ENCODE measurements at regions not wholly inside any gene's neighbourhood (a gene's known extent, or its start where the extent isn't known, plus 50 kb on each side); places are given as distances from the start of the nearest gene placed in this dataset.

DNA sequence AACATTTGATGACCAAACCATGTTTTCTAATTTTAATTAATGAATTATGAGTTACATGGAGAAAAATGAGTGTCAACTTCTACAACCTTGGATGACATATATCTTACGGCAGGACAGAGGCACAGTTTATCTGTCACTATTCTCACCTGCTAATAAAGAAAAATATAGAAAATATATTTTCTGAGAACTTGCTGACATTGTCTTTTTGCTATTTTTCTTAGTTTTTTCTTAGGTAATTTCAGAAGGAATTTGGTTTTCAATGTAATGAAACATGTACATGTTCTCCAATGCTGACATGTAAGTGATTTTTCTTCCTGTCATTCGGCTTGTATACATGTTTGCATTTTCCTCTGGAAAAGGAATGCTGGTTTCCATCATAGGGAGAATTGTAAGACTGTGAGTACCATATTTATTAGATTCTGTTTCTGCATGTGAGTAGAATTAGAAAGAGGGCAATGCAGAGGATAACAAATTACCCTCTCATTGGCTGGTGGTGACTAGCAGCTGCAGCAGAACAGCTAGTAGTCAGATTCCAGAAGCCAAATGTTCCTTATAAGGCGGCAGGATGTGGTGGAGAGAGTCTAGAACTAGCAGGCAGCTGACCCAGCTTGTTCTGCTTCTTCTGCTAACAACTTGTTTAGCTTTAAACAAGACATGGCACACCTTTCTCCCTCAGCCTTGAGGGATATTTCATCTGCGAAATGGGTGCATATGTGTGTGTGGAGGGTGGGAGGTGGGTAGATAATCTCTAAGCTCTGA lies 132.8 kb upstream of the SPACA1 start:
- TF ChIP-seq POLR2A (IDR thresholded peaks at IDR 0.05): no peak
- TF ChIP-seq, protein P1, sequence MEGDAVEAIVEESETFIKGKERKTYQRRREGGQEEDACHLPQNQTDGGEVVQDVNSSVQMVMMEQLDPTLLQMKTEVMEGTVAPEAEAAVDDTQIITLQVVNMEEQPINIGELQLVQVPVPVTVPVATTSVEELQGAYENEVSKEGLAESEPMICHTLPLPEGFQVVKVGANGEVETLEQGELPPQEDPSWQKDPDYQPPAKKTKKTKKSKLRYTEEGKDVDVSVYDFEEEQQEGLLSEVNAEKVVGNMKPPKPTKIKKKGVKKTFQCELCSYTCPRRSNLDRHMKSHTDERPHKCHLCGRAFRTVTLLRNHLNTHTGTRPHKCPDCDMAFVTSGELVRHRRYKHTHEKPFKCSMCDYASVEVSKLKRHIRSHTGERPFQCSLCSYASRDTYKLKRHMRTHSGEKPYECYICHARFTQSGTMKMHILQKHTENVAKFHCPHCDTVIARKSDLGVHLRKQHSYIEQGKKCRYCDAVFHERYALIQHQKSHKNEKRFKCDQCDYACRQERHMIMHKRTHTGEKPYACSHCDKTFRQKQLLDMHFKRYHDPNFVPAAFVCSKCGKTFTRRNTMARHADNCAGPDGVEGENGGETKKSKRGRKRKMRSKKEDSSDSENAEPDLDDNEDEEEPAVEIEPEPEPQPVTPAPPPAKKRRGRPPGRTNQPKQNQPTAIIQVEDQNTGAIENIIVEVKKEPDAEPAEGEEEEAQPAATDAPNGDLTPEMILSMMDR (IDR thresholded peaks at IDR 0.05): no peak
- no peak for TF ChIP-seq EP300 (IDR thresholded peaks at IDR 0.05)
- no peak overlapping the region for H3K4me3 ChIP-seq
- no peaks in the 10 kb centered on the region for H3K4me1 ChIP-seq (ENCODE audit: insufficient read depth)
- no peaks in the 10 kb centered on the region for H3K36me3 ChIP-seq
- DNase-seq: no peak
- no peaks in the 10 kb centered on the region for H3K27me3 ChIP-seq
- WGBS, 3 donors: 92 to 95% (median 94%) methylated on average over 4 of the region's 4 CpGs
- H3K9me3 ChIP-seq: no peaks in the 10 kb centered on the region
- H3K27ac ChIP-seq: no peak overlapping the region
- intact Hi-C loops (cut with DNase I): loop anchor here in 1 of 4 donors (5.0 kb wide), 1 partner anchor 38 kb away; no protein-coding TSS in a partner anchor

DNA sequence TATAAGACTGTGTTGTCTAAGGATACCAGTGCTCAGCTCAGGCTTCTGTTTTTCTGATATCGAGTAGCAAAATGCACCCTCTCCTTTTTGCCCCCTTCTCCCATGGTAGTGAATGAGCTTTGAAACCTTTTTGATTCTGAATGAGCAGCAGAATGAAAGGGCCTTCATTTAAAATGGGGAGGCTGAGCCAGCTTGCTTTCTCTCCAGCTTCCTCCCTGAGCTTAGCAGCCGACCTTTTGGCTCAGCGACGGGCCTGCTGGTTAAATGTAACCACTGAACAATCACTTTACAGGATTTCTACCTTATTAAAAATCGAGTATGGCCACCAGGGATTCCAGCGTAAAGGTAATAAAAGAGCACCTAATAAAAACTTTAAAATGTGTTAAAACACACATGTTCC lies 133.7 kb upstream of the SPACA1 start:
- Histone ChIP-seq H3K4me3 (no peak overlapping the region), H3K27me3 (no peaks in the 10 kb centered on the region), H3K36me3 (no peaks in the 10 kb centered on the region), H3K9me3 (no peaks in the 10 kb centered on the region), H3K4me1 (ENCODE audit: insufficient read depth) (no peaks in the 10 kb centered on the region), H3K27ac (no peak overlapping the region)
- TF ChIP-seq EP300 (IDR thresholded peaks at IDR 0.05) (no peak), POLR2A (IDR thresholded peaks at IDR 0.05) (no peak)
- TF ChIP-seq, protein P1 (IDR thresholded peaks at IDR 0.05): no peak
- 64 to 71% (median 70%) methylated on average over 6 of the region's 6 CpGs for WGBS, 3 donors
- intact Hi-C loops (cut with DNase I): no loop called here
- no peak for DNase-seq

DNA sequence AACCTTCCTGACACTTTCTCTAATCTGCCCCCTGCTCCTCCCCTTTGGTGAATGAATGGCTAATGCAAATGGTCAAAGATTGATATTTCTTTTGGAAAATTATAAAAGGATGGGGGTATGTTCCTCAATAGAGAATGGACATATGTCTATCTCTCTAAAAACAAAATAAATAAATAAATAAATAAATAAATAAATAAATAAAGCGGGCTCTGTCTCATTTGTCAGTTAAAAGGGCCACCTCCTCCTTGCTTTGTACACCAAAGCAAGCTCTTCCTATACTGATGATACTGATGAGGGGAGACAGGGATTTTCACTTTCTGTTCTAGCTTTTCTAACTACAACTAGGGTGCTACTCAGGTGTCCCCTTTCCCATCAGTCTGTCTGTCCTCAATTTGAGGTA lies 135.5 kb upstream of the SPACA1 start:
- intact Hi-C loops (cut with DNase I): no loop called here
- Histone ChIP-seq H3K36me3 (no peaks in the 10 kb centered on the region), H3K27me3 (no peaks in the 10 kb centered on the region), H3K9me3 (no peaks in the 10 kb centered on the region), H3K4me1 (ENCODE audit: insufficient read depth) (no peaks in the 10 kb centered on the region), H3K27ac (no peak overlapping the region), H3K4me3 (no peak overlapping the region)
- no peak for TF ChIP-seq POLR2A (IDR thresholded peaks at IDR 0.05)
- TF ChIP-seq EP300 (IDR thresholded peaks at IDR 0.05): no peak
- TF ChIP-seq, protein P1 (IDR thresholded peaks at IDR 0.05): no peak
- DNase-seq: no peak
- 80 to 95% (median 92%) methylated on average over 1 of the region's 1 CpG for WGBS, 3 donors

DNA sequence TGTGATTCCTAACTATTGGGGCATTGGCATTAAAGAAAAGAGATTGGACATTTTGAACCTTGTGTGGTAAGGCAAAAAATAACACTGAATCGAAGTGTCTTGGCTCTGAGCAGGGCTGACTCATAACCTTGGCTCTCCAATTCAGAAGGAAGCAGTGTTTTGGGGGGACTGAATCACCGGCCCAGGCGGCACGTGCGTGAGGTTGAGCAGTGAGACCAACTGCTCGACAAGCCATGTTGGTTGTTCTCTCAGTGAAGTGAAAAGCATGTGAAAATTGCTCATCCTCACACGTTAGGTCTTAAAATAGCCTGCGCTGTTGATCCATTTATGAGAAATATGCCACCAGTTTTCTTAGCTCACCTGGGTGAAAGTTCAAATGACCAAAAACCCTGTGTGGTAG lies 137.8 kb upstream of the SPACA1 start:
- TF ChIP-seq, protein P1 (IDR thresholded peaks at IDR 0.05): no peak
- no peak for TF ChIP-seq EP300 (IDR thresholded peaks at IDR 0.05)
- no peak for TF ChIP-seq POLR2A (IDR thresholded peaks at IDR 0.05)
- Histone ChIP-seq H3K36me3 (no peaks in the 10 kb centered on the region), H3K4me1 (ENCODE audit: insufficient read depth) (no peaks in the 10 kb centered on the region), H3K27ac (no peak overlapping the region), H3K27me3 (no peaks in the 10 kb centered on the region), H3K9me3 (no peaks in the 10 kb centered on the region), H3K4me3 (no peak overlapping the region)
- DNase-seq: no peak
- intact Hi-C loops (cut with DNase I): no loop called here
- WGBS, 3 donors: 70 to 76% (median 73%) methylated on average over 8 of the region's 8 CpGs

Data from ovary (tissue), 7 donors.